Endothelial cell of umbilical vein (primary cell): ENCODE measurements at regions not wholly inside any gene's neighbourhood (a gene's known extent, or its start where the extent isn't known, plus 50 kb on each side); places are given as distances from the start of the nearest gene placed in this dataset.

Source experiments
- FOS ChIP-seq: IDR thresholded peaks from 2 replicates; pipeline ENCODE4 v1.6.1; 2011; ENCODE audit warnings: mild to moderate bottlenecking, low read length, moderate library complexity, borderline replicate concordance; ENCODE audit not compliant: insufficient read depth
- MYC ChIP-seq: IDR thresholded peaks from one replicate; pipeline ENCODE4 v1.6.1; 2011; ENCODE audit warnings: mild to moderate bottlenecking, low read depth, low read length
- POLR2A ChIP-seq: IDR thresholded peaks from 2 replicates; pipeline ENCODE4 v1.6.1; 2012; ENCODE audit warnings: low read depth, mild to moderate bottlenecking, control low read depth, low read length
- POLR2AphosphoS5 ChIP-seq: IDR thresholded peaks from 2 replicates; pipeline ENCODE4 v1.6.1; 2012; ENCODE audit warnings: low read depth, mild to moderate bottlenecking, control low read depth, low read length, moderate library complexity; ENCODE audit not compliant: insufficient read depth
- TF ChIP-seq, protein P1 (sequence below), 2 donors: IDR thresholded peaks; 1 replicate in 1 of 2; 2 replicates in 1 of 2; pipeline ENCODE4 v1.5.1; 2011; ENCODE audit warnings: low read length in 2 of 2, mild to moderate bottlenecking in 2 of 2, moderate library complexity in 2 of 2, control low read depth in 1 of 2, inconsistent platforms in 1 of 2, low read depth in 1 of 2; ENCODE audit not compliant: insufficient read depth in 1 of 2; ENCODE audit errors: extremely low read depth in 1 of 2

DNA sequence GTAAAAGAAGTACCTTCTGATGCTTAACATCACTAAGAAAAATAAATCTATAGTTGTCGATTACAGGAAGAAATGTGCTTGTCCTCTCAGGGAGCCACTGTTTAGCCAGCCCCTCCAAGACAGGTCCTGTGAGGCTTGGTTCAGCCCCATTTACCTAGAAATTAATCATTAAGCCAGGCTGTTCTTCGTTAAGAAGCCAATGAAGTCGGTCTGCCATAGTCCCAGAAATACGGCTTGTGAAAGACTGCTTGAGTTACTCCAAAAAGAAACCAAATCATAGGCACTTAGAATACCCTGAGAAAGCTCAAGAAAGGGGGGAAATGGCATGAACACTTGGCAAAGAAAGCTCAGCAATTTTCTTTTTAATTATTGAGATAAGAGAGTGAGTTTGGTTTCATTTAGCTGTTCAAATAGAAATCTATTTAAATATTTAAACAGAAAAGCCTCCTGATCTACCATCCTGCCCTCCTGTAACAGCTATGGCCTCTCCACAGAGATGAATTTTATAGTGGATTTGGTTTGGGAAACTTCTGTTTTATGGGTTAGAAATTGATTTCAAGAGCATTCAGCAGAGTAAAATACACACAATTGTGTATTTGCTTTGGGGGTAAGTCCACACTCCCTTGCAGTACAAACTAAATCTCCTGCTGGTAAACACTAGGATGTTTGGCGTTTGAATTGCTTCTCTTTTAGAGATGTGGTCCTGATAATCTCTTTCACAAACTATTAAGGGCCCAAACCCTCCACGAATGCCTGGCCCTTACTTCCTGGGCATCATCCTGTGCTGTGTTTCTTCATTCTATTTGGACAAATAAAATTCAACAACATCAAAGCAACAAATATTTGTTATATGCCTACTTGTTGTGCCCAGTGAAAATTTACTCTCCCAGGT lies 234.4 kb downstream of the SEC23A start:
- TF ChIP-seq MYC (no peak), POLR2AphosphoS5 (no peak), POLR2A (no peak), FOS (no peak)
- TF ChIP-seq, protein P1, sequence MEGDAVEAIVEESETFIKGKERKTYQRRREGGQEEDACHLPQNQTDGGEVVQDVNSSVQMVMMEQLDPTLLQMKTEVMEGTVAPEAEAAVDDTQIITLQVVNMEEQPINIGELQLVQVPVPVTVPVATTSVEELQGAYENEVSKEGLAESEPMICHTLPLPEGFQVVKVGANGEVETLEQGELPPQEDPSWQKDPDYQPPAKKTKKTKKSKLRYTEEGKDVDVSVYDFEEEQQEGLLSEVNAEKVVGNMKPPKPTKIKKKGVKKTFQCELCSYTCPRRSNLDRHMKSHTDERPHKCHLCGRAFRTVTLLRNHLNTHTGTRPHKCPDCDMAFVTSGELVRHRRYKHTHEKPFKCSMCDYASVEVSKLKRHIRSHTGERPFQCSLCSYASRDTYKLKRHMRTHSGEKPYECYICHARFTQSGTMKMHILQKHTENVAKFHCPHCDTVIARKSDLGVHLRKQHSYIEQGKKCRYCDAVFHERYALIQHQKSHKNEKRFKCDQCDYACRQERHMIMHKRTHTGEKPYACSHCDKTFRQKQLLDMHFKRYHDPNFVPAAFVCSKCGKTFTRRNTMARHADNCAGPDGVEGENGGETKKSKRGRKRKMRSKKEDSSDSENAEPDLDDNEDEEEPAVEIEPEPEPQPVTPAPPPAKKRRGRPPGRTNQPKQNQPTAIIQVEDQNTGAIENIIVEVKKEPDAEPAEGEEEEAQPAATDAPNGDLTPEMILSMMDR (IDR thresholded peaks at IDR 0.05; ENCODE audit: extremely low read depth in 1 of 2, insufficient read depth in 1 of 2, low read depth in 1 of 2, low read length in 2 of 2): no peak
